Hepatocyte (in vitro differentiated cells): ENCODE measurements at regions not wholly inside any gene's neighbourhood (a gene's known extent, or its start where the extent isn't known, plus 50 kb on each side); places are given as distances from the start of the nearest gene placed in this dataset.

Source experiments
- DNase-seq: peaks from one replicate; pipeline ENCODE4 v3.0.0-alpha.2; 2016; ENCODE audit warnings: low spot score
- H2AFZ ChIP-seq: fragments of 200-600 bp; sonication (generic); 2 replicates; pipeline ENCODE4 v1.6.0; 2016; ENCODE audit warnings: antibody characterized with exemption, mild to moderate bottlenecking
- H3K27ac ChIP-seq: fragments of 200-600 bp; sonication (generic); 2 replicates; pipeline ENCODE4 v1.5.1; 2016; ENCODE audit warnings: mild to moderate bottlenecking
- H3K27me3 ChIP-seq: fragments of 200-600 bp; sonication (generic); 2 replicates; pipeline ENCODE4 v1.6.1; 2016
- H3K36me3 ChIP-seq: fragments of 200-600 bp; sonication (generic); replicated peaks from 2 replicates; pipeline ENCODE4 v1.5.1; 2016; ENCODE audit warnings: low read depth; ENCODE audit not compliant: insufficient read depth
- H3K4me1 ChIP-seq: fragments of 200-600 bp; sonication (generic); 2 replicates; pipeline ENCODE4 v1.5.1; 2016; ENCODE audit warnings: mild to moderate bottlenecking, moderate library complexity; ENCODE audit not compliant: insufficient read depth
- H3K4me2 ChIP-seq: fragments of 200-600 bp; sonication (generic); 2 replicates; pipeline ENCODE4 v1.6.0; 2016
- H3K4me3 ChIP-seq: fragments of 200-600 bp; sonication (generic); 2 replicates; pipeline ENCODE4 v1.5.1; 2016; ENCODE audit warnings: mild to moderate bottlenecking
- H3K79me2 ChIP-seq: fragments of 200-600 bp; sonication (generic); 2 replicates; pipeline ENCODE4 v1.6.0; 2017; ENCODE audit warnings: mild to moderate bottlenecking
- H3K9me2 ChIP-seq: fragments of 200-600 bp; sonication (generic); replicated peaks from 2 replicates; pipeline ENCODE4 v1.6.0; 2017; ENCODE audit warnings: mild to moderate bottlenecking; ENCODE audit not compliant: insufficient read depth
- H3K9me3 ChIP-seq: fragments of 200-600 bp; sonication (generic); 2 replicates; pipeline ENCODE4 v1.5.1; 2016; ENCODE audit warnings: low read depth, mild to moderate bottlenecking
- H4K20me1 ChIP-seq: fragments of 200-600 bp; sonication (generic); 2 replicates; pipeline ENCODE4 v1.6.0; 2016; ENCODE audit warnings: mild to moderate bottlenecking; ENCODE audit not compliant: insufficient read depth, poor library complexity, severe bottlenecking
- EZH2 ChIP-seq: fragments of 200-600 bp; sonication (generic); IDR thresholded peaks from 2 replicates; pipeline ENCODE4 v1.6.1; 2016; ENCODE audit warnings: antibody characterized with exemption, mild to moderate bottlenecking, borderline replicate concordance
- EZH2phosphoT487 ChIP-seq: fragments of 200-600 bp; sonication (generic); IDR thresholded peaks from one replicate; pipeline ENCODE4 v1.6.1; 2018; ENCODE audit warnings: antibody characterized with exemption, mild to moderate bottlenecking, low read depth, moderate library complexity; ENCODE audit not compliant: unreplicated experiment, severe bottlenecking
- WGBS: methylation state at CpG from one replicate; pipeline ENCODE4 v1.1.6; 2016; ENCODE audit warnings: low lambda C conversion rate; ENCODE audit errors: missing lambda C conversion rate; 5-methylcytosine and 5-hydroxymethylcytosine counted together
- TF ChIP-seq, protein P1 (sequence below): fragments of 200-600 bp; sonication (generic); IDR thresholded peaks from 2 replicates; pipeline ENCODE4 v1.5.1; 2016; ENCODE audit warnings: antibody characterized with exemption, mild to moderate bottlenecking; ENCODE audit not compliant: poor library complexity

DNA sequence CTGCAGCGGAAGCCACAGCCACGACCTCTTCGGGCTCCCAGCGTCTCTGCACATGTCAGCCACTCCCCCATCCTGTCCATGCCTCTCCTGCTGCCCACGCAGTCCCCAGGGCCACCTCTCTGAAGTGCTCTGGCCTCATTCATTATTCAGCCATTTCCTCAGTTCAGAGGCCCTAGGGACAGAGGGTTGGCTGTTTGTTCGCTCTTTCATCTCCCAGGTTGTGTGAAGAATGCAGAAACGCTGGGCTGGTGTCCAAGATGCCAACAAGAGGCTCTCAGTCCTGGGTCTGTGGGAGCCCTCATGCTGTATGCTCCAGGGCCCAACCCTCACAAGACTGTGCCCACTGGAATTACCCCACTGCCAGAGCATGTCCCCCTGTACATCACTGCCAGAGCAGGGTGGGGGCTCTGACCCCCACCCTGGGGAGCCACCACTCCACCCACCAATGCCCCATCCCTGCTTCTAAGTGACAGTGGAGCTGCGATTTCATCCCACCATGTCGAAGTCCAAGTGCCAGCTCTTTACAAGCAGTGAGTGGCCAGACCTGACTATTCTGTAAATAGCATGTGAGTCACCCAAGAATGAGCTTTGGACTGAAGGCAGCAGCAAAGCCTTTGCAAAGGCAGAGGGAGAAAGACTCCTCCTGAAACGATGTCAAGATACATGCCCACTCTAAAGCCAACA lies 209.6 kb downstream of the BUD13 start:
- DNase-seq, result peak; percentile 76
- TF ChIP-seq, protein P1, sequence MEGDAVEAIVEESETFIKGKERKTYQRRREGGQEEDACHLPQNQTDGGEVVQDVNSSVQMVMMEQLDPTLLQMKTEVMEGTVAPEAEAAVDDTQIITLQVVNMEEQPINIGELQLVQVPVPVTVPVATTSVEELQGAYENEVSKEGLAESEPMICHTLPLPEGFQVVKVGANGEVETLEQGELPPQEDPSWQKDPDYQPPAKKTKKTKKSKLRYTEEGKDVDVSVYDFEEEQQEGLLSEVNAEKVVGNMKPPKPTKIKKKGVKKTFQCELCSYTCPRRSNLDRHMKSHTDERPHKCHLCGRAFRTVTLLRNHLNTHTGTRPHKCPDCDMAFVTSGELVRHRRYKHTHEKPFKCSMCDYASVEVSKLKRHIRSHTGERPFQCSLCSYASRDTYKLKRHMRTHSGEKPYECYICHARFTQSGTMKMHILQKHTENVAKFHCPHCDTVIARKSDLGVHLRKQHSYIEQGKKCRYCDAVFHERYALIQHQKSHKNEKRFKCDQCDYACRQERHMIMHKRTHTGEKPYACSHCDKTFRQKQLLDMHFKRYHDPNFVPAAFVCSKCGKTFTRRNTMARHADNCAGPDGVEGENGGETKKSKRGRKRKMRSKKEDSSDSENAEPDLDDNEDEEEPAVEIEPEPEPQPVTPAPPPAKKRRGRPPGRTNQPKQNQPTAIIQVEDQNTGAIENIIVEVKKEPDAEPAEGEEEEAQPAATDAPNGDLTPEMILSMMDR, result no peak
- TF ChIP-seq EZH2phosphoT487, result no peak
- no peak for TF ChIP-seq EZH2
- Histone ChIP-seq H3K9me3 (no peaks in the 10 kb centered on the region), H2AFZ (no peak overlapping the region), H3K4me2 (peak overlapping the region; percentile 44), H3K79me2 (no peaks in the 10 kb centered on the region), H3K4me3 (no peak overlapping the region), H3K36me3 (no peaks in the 10 kb centered on the region), H4K20me1 (no peaks in the 10 kb centered on the region), H3K27ac (peak overlapping the region; percentile 48), H3K4me1 (no peaks in the 10 kb centered on the region), H3K9me2 (no peaks in the 10 kb centered on the region), H3K27me3 (no peaks in the 10 kb centered on the region)
- 68% methylated on average over 10 of the region's 10 CpGs for WGBS

DNA sequence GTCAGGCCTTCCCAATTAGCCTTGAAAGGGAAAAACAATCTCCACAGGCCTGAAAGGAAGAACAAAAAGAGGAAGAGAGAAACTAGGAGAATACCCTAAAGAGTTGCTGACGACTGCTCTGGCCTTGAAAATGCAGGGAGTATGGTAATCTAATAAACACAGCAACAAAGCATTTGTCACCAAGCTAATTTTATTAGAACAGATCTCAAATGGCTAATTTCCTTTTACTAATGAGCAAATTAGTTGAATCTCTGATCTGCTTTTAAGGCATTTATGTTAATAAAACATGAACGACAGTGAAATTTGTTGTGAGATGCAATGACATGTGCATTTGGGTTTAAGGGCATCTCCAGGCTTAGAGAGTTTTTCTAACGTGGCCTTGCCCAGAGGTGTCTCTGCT lies 212.2 kb downstream of the BUD13 start:
- no peak overlapping the region for H3K4me3 ChIP-seq
- no peaks in the 10 kb centered on the region for H4K20me1 ChIP-seq
- H3K36me3 ChIP-seq, result no peaks in the 10 kb centered on the region
- no peaks in the 10 kb centered on the region for H3K4me1 ChIP-seq
- TF ChIP-seq EZH2 (no peak), EZH2phosphoT487 (no peak)
- TF ChIP-seq, protein P1, result no peak
- H2AFZ ChIP-seq, result no peak overlapping the region
- no peak overlapping the region for H3K4me2 ChIP-seq
- no peaks in the 10 kb centered on the region for H3K27me3 ChIP-seq
- no peaks in the 10 kb centered on the region for H3K79me2 ChIP-seq
- H3K9me2 ChIP-seq, result no peaks in the 10 kb centered on the region
- no peak overlapping the region for H3K27ac ChIP-seq
- H3K9me3 ChIP-seq, result no peaks in the 10 kb centered on the region
- 67% methylated on average over 3 of the region's 3 CpGs for WGBS
- no peak for DNase-seq

DNA sequence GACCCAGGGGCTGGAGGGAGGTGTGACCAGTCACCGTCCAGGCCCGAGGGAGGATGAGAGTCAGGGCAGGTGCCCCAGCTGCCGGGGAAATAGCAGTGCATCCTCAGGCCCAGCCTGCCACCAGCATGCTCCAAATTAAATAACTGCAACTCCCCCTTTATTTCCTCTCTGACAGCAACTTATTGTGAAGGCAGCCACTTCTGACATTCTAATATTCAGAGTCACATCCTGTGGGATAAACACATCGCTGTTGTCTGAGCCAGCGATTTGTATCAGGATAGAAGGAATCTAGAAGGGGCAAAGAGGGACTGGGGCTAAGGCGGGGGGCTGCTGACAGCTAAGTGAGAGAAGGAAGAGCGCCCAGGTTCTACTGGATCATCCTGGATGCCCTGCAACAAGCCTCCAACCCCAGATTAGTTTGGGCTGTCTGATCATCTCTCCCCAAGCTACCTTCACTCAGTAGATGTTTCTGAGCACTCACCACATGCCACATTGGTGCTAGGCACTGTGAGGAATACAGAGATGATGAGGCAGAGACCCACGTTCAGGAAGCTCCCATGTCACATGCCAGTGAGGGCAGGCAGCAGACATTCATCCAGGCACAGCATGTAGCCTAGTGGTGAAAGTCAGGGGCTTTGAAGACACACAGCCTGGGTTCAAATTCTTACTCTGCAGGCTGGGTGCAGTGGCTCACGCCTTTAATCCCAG lies 214.1 kb downstream of the BUD13 start:
- Histone ChIP-seq H3K27ac (no peak overlapping the region), H2AFZ (no peak overlapping the region), H3K9me2 (no peaks in the 10 kb centered on the region), H4K20me1 (no peaks in the 10 kb centered on the region), H3K4me1 (no peaks in the 10 kb centered on the region), H3K36me3 (no peaks in the 10 kb centered on the region), H3K4me3 (no peak overlapping the region), H3K27me3 (no peaks in the 10 kb centered on the region), H3K79me2 (no peaks in the 10 kb centered on the region), H3K9me3 (no peaks in the 10 kb centered on the region), H3K4me2 (no peak overlapping the region)
- WGBS, result 81% methylated on average over 9 of the region's 9 CpGs
- DNase-seq, result no peak
- TF ChIP-seq EZH2, result no peak
- no peak for TF ChIP-seq EZH2phosphoT487

DNA sequence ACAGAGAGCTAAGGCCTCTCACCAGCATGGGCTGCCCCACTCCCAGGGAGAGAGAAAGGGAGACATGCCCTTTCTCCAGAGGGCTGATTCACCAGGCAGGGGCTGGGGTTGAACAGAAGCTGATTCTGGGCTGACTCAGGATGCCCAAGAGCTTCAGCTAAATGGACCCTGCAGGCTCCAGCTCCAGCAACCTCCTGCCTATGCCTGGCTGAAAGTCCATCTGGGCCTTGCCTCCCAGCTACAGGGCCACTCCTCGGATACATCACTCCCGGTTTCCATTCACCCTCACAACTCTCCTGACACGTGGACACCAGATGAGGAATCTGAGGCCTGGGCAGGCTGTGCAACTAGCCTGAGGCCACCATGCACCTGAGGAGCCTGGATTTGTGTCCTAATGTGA lies 215.5 kb downstream of the BUD13 start:
- 84% methylated on average over 3 of the region's 3 CpGs for WGBS
- DNase-seq, result no peak
- Histone ChIP-seq H3K79me2 (no peaks in the 10 kb centered on the region), H3K9me3 (no peaks in the 10 kb centered on the region), H3K9me2 (no peaks in the 10 kb centered on the region), H3K4me2 (no peak overlapping the region), H2AFZ (no peak overlapping the region), H3K4me3 (no peak overlapping the region), H4K20me1 (no peaks in the 10 kb centered on the region), H3K36me3 (no peaks in the 10 kb centered on the region), H3K27ac (no peak overlapping the region), H3K27me3 (no peaks in the 10 kb centered on the region), H3K4me1 (no peaks in the 10 kb centered on the region)
- no peak for TF ChIP-seq EZH2phosphoT487
- no peak for TF ChIP-seq EZH2
- TF ChIP-seq, protein P1, result no peak
